ENCODE measurements at regions not wholly inside any gene's neighbourhood (a gene's known extent, or its start where the extent isn't known, plus 50 kb on each side); places are given as distances from the start of the nearest gene placed in this dataset.

DNA sequence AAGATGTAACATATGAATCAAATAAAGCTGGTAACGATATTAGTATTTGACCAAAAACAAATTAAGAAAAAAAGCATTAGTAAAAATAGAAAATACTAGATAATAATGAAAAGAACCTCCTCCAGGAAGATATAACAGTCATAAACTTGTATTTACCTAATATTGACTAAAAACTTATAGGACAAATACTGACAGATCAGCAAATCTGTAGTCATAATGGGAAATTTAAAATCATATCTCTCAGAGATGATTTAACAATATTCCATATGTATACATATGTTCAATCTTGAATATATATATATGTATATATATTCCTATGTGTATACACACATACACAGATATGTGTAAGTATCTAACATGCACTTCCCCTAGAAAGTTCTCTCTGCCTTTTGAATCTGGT, 52.0 kb upstream of the FGGY start:
- H3K4me1 Mint-ChIP-seq: no peaks in the 10 kb centered on the region
- H3K9me3 Mint-ChIP-seq: peaks cover 17% of the 10 kb centered on the region
- no peaks in the 10 kb centered on the region for H3K27me3 Mint-ChIP-seq (ENCODE audit: insufficient read depth)
- Histone ChIP-seq H3K9ac (ENCODE audit: extremely low read depth, low read length, poor library complexity, severe bottlenecking) (no peak overlapping the region), H3K9me3 (ENCODE audit: control insufficient read depth, low read length) (peaks cover 18% of the 10 kb centered on the region), H3K4me1 (ENCODE audit: control insufficient read depth, insufficient read depth, low read length) (no peaks in the 10 kb centered on the region), H3K27ac (ENCODE audit: low read depth, low read length) (no peak overlapping the region), H3K36me3 (ENCODE audit: control insufficient read depth, insufficient read depth, low read length) (no peaks in the 10 kb centered on the region), H3K4me3 (ENCODE audit: low read length) (no peak overlapping the region), H3K27me3 (ENCODE audit: control insufficient read depth, insufficient read depth, low read length, poor library complexity, severe bottlenecking) (no peaks in the 10 kb centered on the region)
- no peak overlapping the region for H3K27ac Mint-ChIP-seq
- H3K36me3 Mint-ChIP-seq (ENCODE audit: low read depth): no peaks in the 10 kb centered on the region
- TF ChIP-seq, protein P1, sequence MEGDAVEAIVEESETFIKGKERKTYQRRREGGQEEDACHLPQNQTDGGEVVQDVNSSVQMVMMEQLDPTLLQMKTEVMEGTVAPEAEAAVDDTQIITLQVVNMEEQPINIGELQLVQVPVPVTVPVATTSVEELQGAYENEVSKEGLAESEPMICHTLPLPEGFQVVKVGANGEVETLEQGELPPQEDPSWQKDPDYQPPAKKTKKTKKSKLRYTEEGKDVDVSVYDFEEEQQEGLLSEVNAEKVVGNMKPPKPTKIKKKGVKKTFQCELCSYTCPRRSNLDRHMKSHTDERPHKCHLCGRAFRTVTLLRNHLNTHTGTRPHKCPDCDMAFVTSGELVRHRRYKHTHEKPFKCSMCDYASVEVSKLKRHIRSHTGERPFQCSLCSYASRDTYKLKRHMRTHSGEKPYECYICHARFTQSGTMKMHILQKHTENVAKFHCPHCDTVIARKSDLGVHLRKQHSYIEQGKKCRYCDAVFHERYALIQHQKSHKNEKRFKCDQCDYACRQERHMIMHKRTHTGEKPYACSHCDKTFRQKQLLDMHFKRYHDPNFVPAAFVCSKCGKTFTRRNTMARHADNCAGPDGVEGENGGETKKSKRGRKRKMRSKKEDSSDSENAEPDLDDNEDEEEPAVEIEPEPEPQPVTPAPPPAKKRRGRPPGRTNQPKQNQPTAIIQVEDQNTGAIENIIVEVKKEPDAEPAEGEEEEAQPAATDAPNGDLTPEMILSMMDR (conservative IDR thresholded peaks at IDR 0.05): no peak
- no peak overlapping the region for H3K4me3 Mint-ChIP-seq
- WGBS, 2 experiments (ENCODE audit: insufficient coverage in 1 of 2, insufficient read length in 1 of 2): no CpG with 5 or more reads among the region's 1 CpG
- no peak for DNase-seq

Measured in endodermal cell (in vitro differentiated cells).